ENCODE measurements at regions not wholly inside any gene's neighbourhood (a gene's known extent, or its start where the extent isn't known, plus 50 kb on each side); places are given as distances from the start of the nearest gene placed in this dataset.

GRCh38 chr15:77837649-77838025, 204.9 kb upstream of the LINGO1 start:
- H3K36me3 ChIP-seq, result no peaks in the 10 kb centered on the region
- WGBS, result 89% methylated on average over 6 of the region's 6 CpGs
- peaks cover 0 to 80% (median 0%) of the 10 kb centered on the region in 4 donors for H3K27me3 ChIP-seq
- intact Hi-C loops (cut with DNase I), result no loop called here
- no peak overlapping the region for H3K27ac ChIP-seq (replicated peaks in 1 of 4)
- no peaks in the 10 kb centered on the region for H3K4me1 ChIP-seq
- no peak for TF ChIP-seq POLR2A (IDR thresholded peaks at IDR 0.05; ENCODE audit: low read depth)
- no peak for TF ChIP-seq POLR2AphosphoS5 (IDR thresholded peaks at IDR 0.05)
- TF ChIP-seq EP300 (IDR thresholded peaks at IDR 0.05), result no peak
- TF ChIP-seq, protein P1, sequence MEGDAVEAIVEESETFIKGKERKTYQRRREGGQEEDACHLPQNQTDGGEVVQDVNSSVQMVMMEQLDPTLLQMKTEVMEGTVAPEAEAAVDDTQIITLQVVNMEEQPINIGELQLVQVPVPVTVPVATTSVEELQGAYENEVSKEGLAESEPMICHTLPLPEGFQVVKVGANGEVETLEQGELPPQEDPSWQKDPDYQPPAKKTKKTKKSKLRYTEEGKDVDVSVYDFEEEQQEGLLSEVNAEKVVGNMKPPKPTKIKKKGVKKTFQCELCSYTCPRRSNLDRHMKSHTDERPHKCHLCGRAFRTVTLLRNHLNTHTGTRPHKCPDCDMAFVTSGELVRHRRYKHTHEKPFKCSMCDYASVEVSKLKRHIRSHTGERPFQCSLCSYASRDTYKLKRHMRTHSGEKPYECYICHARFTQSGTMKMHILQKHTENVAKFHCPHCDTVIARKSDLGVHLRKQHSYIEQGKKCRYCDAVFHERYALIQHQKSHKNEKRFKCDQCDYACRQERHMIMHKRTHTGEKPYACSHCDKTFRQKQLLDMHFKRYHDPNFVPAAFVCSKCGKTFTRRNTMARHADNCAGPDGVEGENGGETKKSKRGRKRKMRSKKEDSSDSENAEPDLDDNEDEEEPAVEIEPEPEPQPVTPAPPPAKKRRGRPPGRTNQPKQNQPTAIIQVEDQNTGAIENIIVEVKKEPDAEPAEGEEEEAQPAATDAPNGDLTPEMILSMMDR (IDR thresholded peaks at IDR 0.05), result no peak
- DNase-seq (ENCODE audit: extremely low spot score), result no peak
- H3K4me3 ChIP-seq, result no peak overlapping the region
- no peaks in the 10 kb centered on the region for H3K9me3 ChIP-seq

GRCh38 chr15:77836906-77837648, 204.4 kb upstream of the LINGO1 start:
- TF ChIP-seq EP300 (IDR thresholded peaks at IDR 0.05), result no peak
- TF ChIP-seq, protein P1 (IDR thresholded peaks at IDR 0.05), result no peak
- TF ChIP-seq POLR2A (IDR thresholded peaks at IDR 0.05; ENCODE audit: low read depth), result no peak
- no peak for TF ChIP-seq POLR2AphosphoS5 (IDR thresholded peaks at IDR 0.05)
- WGBS, result 73% methylated on average over 12 of the region's 12 CpGs

DNA sequence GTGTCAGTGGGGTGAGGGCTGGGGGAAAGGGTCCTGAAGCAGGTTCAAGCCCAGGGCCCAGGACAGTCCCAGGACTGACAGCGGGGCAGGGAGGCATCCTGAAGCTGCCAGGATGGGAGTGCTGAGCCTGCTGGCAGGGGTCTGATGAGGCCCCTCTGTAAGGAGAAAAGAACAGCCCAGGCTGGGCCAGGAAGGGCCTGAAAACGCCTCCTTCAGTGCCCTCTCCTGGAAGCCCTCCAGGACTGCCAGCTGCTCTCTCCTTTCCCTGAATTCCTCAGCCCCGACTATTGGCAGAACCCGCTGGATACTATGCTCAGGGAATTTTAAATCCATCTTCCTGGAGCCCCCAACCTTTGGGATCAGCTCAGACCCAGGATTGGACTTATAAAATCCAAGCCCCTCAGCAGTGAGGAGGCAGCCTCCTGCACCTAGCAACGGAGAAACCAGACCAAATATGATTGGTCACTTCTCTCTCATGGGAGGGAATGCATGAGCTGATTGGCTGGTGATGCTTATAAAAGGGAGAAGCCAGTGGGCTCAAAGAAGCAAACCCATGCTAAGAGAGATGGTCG, 203.5 kb upstream of the LINGO1 start:
- Histone ChIP-seq H3K9me3 (no peaks in the 10 kb centered on the region), H3K36me3 (no peaks in the 10 kb centered on the region), H3K4me1 (no peaks in the 10 kb centered on the region), H3K27me3 (peaks cover 0 to 86% (median 0%) of the 10 kb centered on the region in 4 donors), H3K27ac (replicated peaks in 1 of 4) (no peak overlapping the region), H3K4me3 (no peak overlapping the region)
- intact Hi-C loops (cut with DNase I), result no loop called here
- DNase-seq (ENCODE audit: extremely low spot score), result no peak
- no peak for TF ChIP-seq POLR2AphosphoS5 (IDR thresholded peaks at IDR 0.05)
- no peak for TF ChIP-seq POLR2A (IDR thresholded peaks at IDR 0.05; ENCODE audit: low read depth)
- TF ChIP-seq, protein P1 (IDR thresholded peaks at IDR 0.05), result no peak
- no peak for TF ChIP-seq EP300 (IDR thresholded peaks at IDR 0.05)
- WGBS, result 51% methylated on average over 6 of the region's 6 CpGs

More at GRCh38 chr15:77836906-77837648, 204.4 kb upstream of the LINGO1 start:
- Histone ChIP-seq H3K4me1 (no peaks in the 10 kb centered on the region), H3K9me3 (no peaks in the 10 kb centered on the region), H3K4me3 (no peak overlapping the region), H3K36me3 (no peaks in the 10 kb centered on the region), H3K27ac (replicated peaks in 1 of 4) (no peak overlapping the region), H3K27me3 (peaks cover 0 to 86% (median 0%) of the 10 kb centered on the region in 4 donors)
- intact Hi-C loops (cut with DNase I), result no loop called here
- DNase-seq (ENCODE audit: extremely low spot score), result no peak

DNA sequence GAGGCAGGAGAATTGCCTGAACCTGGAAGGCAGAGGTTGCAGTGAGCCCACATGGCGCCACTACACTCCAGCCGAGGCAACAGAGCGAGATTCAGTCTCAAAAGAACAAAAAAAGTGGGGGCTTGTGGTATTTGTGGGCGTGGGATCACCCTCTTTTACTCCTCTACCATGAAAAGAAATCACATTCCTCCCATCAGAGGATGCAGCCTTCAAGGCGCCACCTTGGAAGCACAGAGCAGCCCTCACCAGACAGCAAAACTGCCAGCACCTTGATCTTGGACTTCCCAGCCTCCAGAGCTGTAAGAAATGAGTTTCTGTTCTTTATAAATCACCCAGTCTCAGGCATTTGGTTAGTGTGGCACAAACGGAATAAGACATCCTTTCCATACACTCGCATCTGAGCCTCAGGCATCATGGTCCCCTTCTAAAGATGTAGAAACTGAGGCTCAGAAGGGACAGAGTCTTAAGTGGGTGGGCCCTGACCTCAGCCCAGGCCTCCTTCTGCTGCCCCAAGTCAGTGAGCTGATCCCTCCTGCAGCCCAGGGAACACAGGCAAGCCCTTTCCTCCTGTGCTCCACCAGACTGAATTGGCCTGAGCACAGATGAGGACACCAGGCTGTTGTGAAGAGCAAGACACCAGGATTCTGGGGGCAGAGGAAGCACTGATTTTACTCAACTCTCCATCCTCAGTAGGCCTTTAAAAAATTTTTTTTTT, 201.7 kb upstream of the LINGO1 start:
- TF ChIP-seq POLR2A (IDR thresholded peaks at IDR 0.05; ENCODE audit: low read depth) (no peak), EP300 (IDR thresholded peaks at IDR 0.05) (no peak), POLR2AphosphoS5 (IDR thresholded peaks at IDR 0.05) (no peak)
- TF ChIP-seq, protein P1 (IDR thresholded peaks at IDR 0.05), result no peak
- Histone ChIP-seq H3K27ac (replicated peaks in 1 of 4) (no peak overlapping the region), H3K36me3 (no peaks in the 10 kb centered on the region), H3K9me3 (no peaks in the 10 kb centered on the region), H3K4me3 (no peak overlapping the region), H3K4me1 (no peaks in the 10 kb centered on the region), H3K27me3 (peaks cover 0 to 80% (median 0%) of the 10 kb centered on the region in 4 donors)
- intact Hi-C loops (cut with DNase I), result no loop called here
- DNase-seq (ENCODE audit: extremely low spot score), result no peak
- WGBS, result 90% methylated on average over 7 of the region's 7 CpGs
